Effector memory CD8-positive, alpha-beta T cell (primary cell): ENCODE measurements at regions not wholly inside any gene's neighbourhood (a gene's known extent, or its start where the extent isn't known, plus 50 kb on each side); places are given as distances from the start of the nearest gene placed in this dataset.
"Not testable (repeated sequence)": the region's sequence is repeated elsewhere in the genome, so short reads cannot be mapped to it uniquely, and the experiment has no call there.

Source experiments
- ATAC-seq: fragments of 150-1000 bp; cut with Tn5 transposase; replicated peaks from 2 replicates; pipeline ENCODE4 v1.10.0; 2021; ENCODE audit warnings: mild to moderate bottlenecking, moderate library complexity
- DNase-seq, 3 experiments: peaks; one replicate each; pipeline ENCODE4 v3.0.0; 2021
- H3K27ac Mint-ChIP-seq, 2 donors: one replicate each; pipeline ENCODE4 v1.8.0; 2022; ENCODE audit warnings: mild to moderate bottlenecking in 2 of 2, mixed read lengths in 2 of 2, moderate library complexity in 2 of 2
- H3K27me3 Mint-ChIP-seq, 2 donors: one replicate each; pipeline ENCODE4 v1.8.0; 2022; ENCODE audit warnings: mixed read lengths in 2 of 2
- H3K36me3 Mint-ChIP-seq: one replicate; pipeline ENCODE4 v1.8.0; 2022; ENCODE audit warnings: mild to moderate bottlenecking, moderate library complexity, mixed read lengths; ENCODE audit not compliant: insufficient read depth
- H3K4me1 Mint-ChIP-seq, 2 donors: one replicate each; pipeline ENCODE4 v1.8.0; 2022; ENCODE audit warnings: low read depth in 2 of 2, mixed read lengths in 2 of 2
- H3K4me3 Mint-ChIP-seq, 2 donors: one replicate each; pipeline ENCODE4 v1.8.0; 2022; ENCODE audit warnings: mild to moderate bottlenecking in 2 of 2, mixed read lengths in 2 of 2, moderate library complexity in 2 of 2
- H3K9me3 Mint-ChIP-seq, 2 donors: one replicate each; pipeline ENCODE4 v1.8.0; 2022; ENCODE audit warnings: mixed read lengths in 2 of 2

DNA sequence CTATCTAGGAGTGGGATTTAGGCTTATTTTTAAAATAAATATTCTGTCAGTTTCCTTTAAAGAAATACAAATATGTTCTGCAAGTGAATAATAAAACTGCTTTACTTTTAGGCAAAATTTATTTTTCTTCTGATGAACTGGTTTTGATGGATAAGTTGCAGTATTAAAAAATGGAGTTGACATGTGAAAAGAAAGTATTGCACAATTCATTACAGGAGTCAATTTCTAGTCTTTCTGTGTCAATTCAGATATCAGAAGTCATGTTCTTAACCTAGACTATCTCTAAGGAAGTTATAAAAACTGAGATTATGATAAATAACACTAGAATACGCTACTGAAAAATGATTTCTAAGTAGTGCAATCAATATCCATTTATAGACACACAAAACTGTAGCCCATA, 270.2 kb upstream of the TMPRSS15 start:
- ATAC-seq (no peak), DNase-seq (no peak)
- no peak overlapping the region for H3K4me3 Mint-ChIP-seq
- H3K27ac Mint-ChIP-seq: no peak overlapping the region
- H3K36me3 Mint-ChIP-seq: no peaks in the 10 kb centered on the region
- peaks cover 8 to 34% of the 10 kb centered on the region in 2 donors for H3K9me3 Mint-ChIP-seq
- H3K4me1 Mint-ChIP-seq: no peaks in the 10 kb centered on the region
- H3K27me3 Mint-ChIP-seq: no peaks in the 10 kb centered on the region

DNA sequence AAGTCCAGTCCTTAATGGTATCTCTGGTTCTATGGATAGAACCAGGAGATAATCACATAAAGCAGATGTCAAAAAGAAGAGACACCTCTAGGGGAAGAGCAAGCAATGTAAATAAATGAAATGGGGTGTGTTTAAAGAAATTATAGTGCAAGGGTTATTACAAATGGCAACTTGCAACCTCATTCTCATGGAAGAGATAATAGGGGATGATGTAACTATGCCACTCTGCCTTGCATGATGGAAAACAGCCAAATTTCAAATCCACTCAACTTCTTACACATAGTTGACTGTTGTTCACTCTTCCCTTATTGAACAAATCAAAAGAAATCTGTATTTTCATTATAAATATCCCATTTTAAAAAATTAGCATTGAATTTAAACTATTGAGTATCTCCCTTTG, 274.0 kb upstream of the TMPRSS15 start:
- DNase-seq (no peak), ATAC-seq (no peak)
- H3K4me3 Mint-ChIP-seq: no peak overlapping the region
- H3K9me3 Mint-ChIP-seq: peaks cover 5 to 32% of the 10 kb centered on the region in 2 donors
- H3K36me3 Mint-ChIP-seq: no peaks in the 10 kb centered on the region
- H3K27me3 Mint-ChIP-seq: no peaks in the 10 kb centered on the region
- no peaks in the 10 kb centered on the region for H3K4me1 Mint-ChIP-seq
- H3K27ac Mint-ChIP-seq: no peak overlapping the region

- DNase-seq: no peak
- ATAC-seq: no peak
- H3K9me3 Mint-ChIP-seq: peaks cover 11 to 19% of the 10 kb centered on the region in 2 donors
- no peaks in the 10 kb centered on the region for H3K4me1 Mint-ChIP-seq
- H3K27me3 Mint-ChIP-seq: no peaks in the 10 kb centered on the region
- no peak overlapping the region for H3K4me3 Mint-ChIP-seq
- no peak overlapping the region for H3K27ac Mint-ChIP-seq
- H3K36me3 Mint-ChIP-seq: no peaks in the 10 kb centered on the region
These were observed 302.4 kb upstream of the TMPRSS15 start for GRCh38 chr21:18705971-18706370.

DNA sequence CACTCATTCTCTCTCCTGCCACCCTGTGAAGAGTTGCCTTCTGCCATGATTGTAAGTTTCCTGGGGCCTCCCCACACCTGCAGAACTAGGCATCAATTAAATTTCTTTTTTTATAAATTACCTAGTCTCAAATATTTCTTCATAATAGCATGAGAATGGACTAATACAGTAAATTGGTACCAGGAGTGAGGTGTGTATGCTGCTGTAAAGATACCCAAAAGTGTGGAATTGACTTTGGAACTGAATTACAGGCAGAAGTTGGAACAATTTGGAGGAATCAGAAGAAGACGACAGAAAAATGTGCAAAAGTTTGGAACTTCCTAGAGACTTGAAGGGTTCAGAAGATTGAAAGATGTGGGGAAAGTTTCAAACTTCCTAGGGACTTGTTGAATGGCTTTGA, 308.1 kb upstream of the TMPRSS15 start:
- Mint-ChIP-seq H3K27ac (no peak overlapping the region), H3K4me3 (no peak overlapping the region), H3K9me3 (peaks cover 9 to 19% of the 10 kb centered on the region in 2 donors), H3K27me3 (no peaks in the 10 kb centered on the region), H3K4me1 (no peaks in the 10 kb centered on the region), H3K36me3 (no peaks in the 10 kb centered on the region)
- ATAC-seq: no peak
- no peak for DNase-seq

- no peak for DNase-seq
- Mint-ChIP-seq H3K27me3 (no peaks in the 10 kb centered on the region), H3K4me1 (no peaks in the 10 kb centered on the region), H3K4me3 (no peak overlapping the region), H3K9me3 (peaks cover 7 to 16% of the 10 kb centered on the region in 2 donors), H3K36me3 (no peaks in the 10 kb centered on the region), H3K27ac (no peak overlapping the region)
- ATAC-seq: no peak
These were observed 312.0 kb upstream of the TMPRSS15 start for GRCh38 chr21:18715606-18716005.

GRCh38 chr21:18716578-18717138, 313.1 kb upstream of the TMPRSS15 start:
- peaks cover 7 to 13% of the 10 kb centered on the region in 2 donors for H3K9me3 Mint-ChIP-seq
- no peak overlapping the region for H3K4me3 Mint-ChIP-seq
- ATAC-seq (no peak), DNase-seq (no peak)
- H3K36me3 Mint-ChIP-seq: no peaks in the 10 kb centered on the region
- no peaks in the 10 kb centered on the region for H3K4me1 Mint-ChIP-seq
- no peak overlapping the region for H3K27ac Mint-ChIP-seq
- no peaks in the 10 kb centered on the region for H3K27me3 Mint-ChIP-seq

- no peaks in the 10 kb centered on the region for H3K4me1 Mint-ChIP-seq
- peaks cover 2 to 7% of the 10 kb centered on the region in 2 donors for H3K9me3 Mint-ChIP-seq
- H3K36me3 Mint-ChIP-seq: no peaks in the 10 kb centered on the region
These were observed 318.6 kb upstream of the TMPRSS15 start for GRCh38 chr21:18722193-18722592.

GRCh38 chr21:18723171-18723570, 319.6 kb upstream of the TMPRSS15 start:
- Mint-ChIP-seq H3K27ac (no peak overlapping the region), H3K4me1 (no peaks in the 10 kb centered on the region), H3K9me3 (peaks cover 2 to 7% of the 10 kb centered on the region in 2 donors), H3K27me3 (no peaks in the 10 kb centered on the region), H3K4me3 (no peak overlapping the region), H3K36me3 (no peaks in the 10 kb centered on the region)
- DNase-seq: no peak
- no peak for ATAC-seq

More at GRCh38 chr21:18722193-18722592, 318.6 kb upstream of the TMPRSS15 start:
- DNase-seq (no peak), ATAC-seq (no peak)
- H3K27ac Mint-ChIP-seq: no peak overlapping the region
- H3K4me3 Mint-ChIP-seq: no peak overlapping the region
- H3K27me3 Mint-ChIP-seq: no peaks in the 10 kb centered on the region

DNA sequence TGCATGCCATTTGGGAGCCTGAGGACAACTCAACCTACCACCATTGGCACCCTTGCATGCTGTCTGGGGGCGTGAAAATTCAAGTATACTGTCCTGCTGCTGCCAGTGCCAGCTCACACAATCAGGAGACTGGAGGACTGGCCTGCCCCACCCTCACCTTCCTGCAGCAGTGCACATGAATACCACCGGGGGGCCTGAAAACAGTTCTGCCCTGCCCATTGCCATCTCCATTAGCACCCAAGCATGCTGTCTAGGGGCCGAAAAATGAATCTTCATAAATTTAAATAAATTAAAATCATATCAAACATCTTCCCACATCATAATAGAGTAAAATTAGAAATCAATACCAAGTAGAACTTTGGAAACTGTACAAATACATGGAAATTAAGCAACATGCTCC, 322.1 kb upstream of the TMPRSS15 start:
- DNase-seq (no peak), ATAC-seq (no peak)
- Mint-ChIP-seq H3K4me3 (no peak overlapping the region), H3K36me3 (no peaks in the 10 kb centered on the region), H3K27me3 (no peaks in the 10 kb centered on the region), H3K4me1 (no peaks in the 10 kb centered on the region), H3K9me3 (peaks cover 2 to 7% of the 10 kb centered on the region in 2 donors), H3K27ac (no peak overlapping the region)

DNA sequence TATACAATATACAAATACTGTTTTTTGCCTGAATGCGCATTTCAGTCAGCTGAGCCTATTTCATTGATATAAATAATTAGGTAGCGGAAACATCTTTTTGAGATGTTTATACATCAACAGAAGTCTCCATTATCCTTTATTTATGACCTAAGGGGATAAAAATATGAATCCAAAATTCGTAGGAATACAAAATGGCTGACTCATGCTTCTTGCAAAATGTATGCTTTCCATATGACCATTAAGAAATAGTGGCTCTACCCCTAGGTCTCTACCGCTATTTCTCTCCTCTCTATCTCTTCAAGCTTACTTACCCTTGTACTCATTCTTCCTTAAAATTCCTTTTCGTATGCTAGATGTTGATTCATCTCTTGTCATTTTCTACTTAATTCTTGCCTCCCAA, 338.4 kb upstream of the TMPRSS15 start:
- no peaks in the 10 kb centered on the region for H3K36me3 Mint-ChIP-seq
- H3K27ac Mint-ChIP-seq: no peak overlapping the region
- DNase-seq: no peak
- H3K9me3 Mint-ChIP-seq: peaks cover 6 to 10% of the 10 kb centered on the region in 2 donors
- H3K4me3 Mint-ChIP-seq: no peak overlapping the region
- no peaks in the 10 kb centered on the region for H3K27me3 Mint-ChIP-seq
- no peaks in the 10 kb centered on the region for H3K4me1 Mint-ChIP-seq
- no peak for ATAC-seq

GRCh38 chr21:18743531-18743930, 339.9 kb upstream of the TMPRSS15 start:
- H3K4me1 Mint-ChIP-seq: no peaks in the 10 kb centered on the region
- no peak for DNase-seq
- H3K27me3 Mint-ChIP-seq: no peaks in the 10 kb centered on the region
- H3K4me3 Mint-ChIP-seq: no peak overlapping the region
- H3K9me3 Mint-ChIP-seq: peaks cover 3 to 10% of the 10 kb centered on the region in 2 donors
- ATAC-seq: no peak
- no peaks in the 10 kb centered on the region for H3K36me3 Mint-ChIP-seq
- no peak overlapping the region for H3K27ac Mint-ChIP-seq

- ATAC-seq (no peak), DNase-seq (no peak)
- H3K27me3 Mint-ChIP-seq: no peaks in the 10 kb centered on the region
- no peak overlapping the region for H3K27ac Mint-ChIP-seq
- H3K4me1 Mint-ChIP-seq: no peaks in the 10 kb centered on the region
- no peak overlapping the region for H3K4me3 Mint-ChIP-seq
- H3K9me3 Mint-ChIP-seq: peaks cover 0 to 9% of the 10 kb centered on the region in 2 donors
- H3K36me3 Mint-ChIP-seq: peaks cover 2% of the 10 kb centered on the region
These were observed 341.3 kb upstream of the TMPRSS15 start for GRCh38 chr21:18744840-18745239.

DNA sequence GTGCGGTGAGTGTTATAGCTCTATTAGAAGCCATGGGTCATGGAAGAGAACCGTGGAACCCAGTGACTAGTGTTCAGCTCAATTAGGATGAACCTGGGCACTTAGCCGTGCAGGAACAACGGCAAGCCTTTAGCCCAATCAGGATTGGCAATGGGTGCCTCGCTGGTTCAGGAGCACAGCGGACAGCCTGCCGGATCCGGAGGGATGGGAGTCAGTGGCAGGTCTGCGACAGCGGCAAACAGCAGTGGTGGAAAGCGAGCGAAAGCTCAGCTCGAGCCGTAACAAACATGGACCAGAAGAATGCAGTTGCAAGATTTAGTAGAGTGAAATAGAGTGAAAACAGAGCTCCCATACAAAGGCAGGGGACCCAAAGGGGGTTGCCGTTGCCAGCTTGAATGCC, 349.3 kb upstream of the TMPRSS15 start:
- not testable (repeated sequence) for ATAC-seq, H3K4me3 Mint-ChIP-seq, H3K27me3 Mint-ChIP-seq, H3K27ac Mint-ChIP-seq, H3K36me3 Mint-ChIP-seq, DNase-seq, H3K4me1 Mint-ChIP-seq
- H3K9me3 Mint-ChIP-seq: peaks cover 7 to 10% of the 10 kb centered on the region in 2 donors

- not testable (repeated sequence) for H3K36me3 Mint-ChIP-seq
These were observed 352.7 kb upstream of the TMPRSS15 start for GRCh38 chr21:18756272-18756671.

GRCh38 chr21:18759267-18759666, 355.7 kb upstream of the TMPRSS15 start:
- peaks cover 0 to 4% of the 10 kb centered on the region in 2 donors for H3K9me3 Mint-ChIP-seq
- H3K27ac Mint-ChIP-seq: no peak overlapping the region
- no peak for DNase-seq
- H3K36me3 Mint-ChIP-seq: no peaks in the 10 kb centered on the region
- no peaks in the 10 kb centered on the region for H3K4me1 Mint-ChIP-seq
- no peaks in the 10 kb centered on the region for H3K27me3 Mint-ChIP-seq
- H3K4me3 Mint-ChIP-seq: no peak overlapping the region
- ATAC-seq: no peak

More at GRCh38 chr21:18756272-18756671, 352.7 kb upstream of the TMPRSS15 start:
- H3K4me1 Mint-ChIP-seq, H3K27ac Mint-ChIP-seq, H3K4me3 Mint-ChIP-seq, ATAC-seq, H3K27me3 Mint-ChIP-seq, DNase-seq: not testable (repeated sequence)
- peaks cover 10 to 11% of the 10 kb centered on the region in 2 donors for H3K9me3 Mint-ChIP-seq
